ENCODE measurements at regions not wholly inside any gene's neighbourhood (a gene's known extent, or its start where the extent isn't known, plus 50 kb on each side); places are given as distances from the start of the nearest gene placed in this dataset.

- intact Hi-C loops (cut with DNase I) = no loop called here
- DNase-seq = no peak
- no peak overlapping the region for H3K4me3 ChIP-seq
- 47 to 57% methylated on average over 6 of the region's 6 CpGs for WGBS, 2 donors
- TF ChIP-seq CTCF (IDR thresholded peaks at IDR 0.05) = no peak
- peaks cover 0 to 30% (median 0%) of the 10 kb centered on the region in 4 donors for H3K27me3 ChIP-seq
- peaks cover 0 to 6% (median 0%) of the 10 kb centered on the region in 3 donors for H3K9me3 ChIP-seq
- no peaks in the 10 kb centered on the region for H3K4me1 ChIP-seq
- H3K36me3 ChIP-seq = no peaks in the 10 kb centered on the region
- H3K27ac ChIP-seq = no peak overlapping the region
These were observed 54.5 kb upstream of the GPR45 start for GRCh38 chr2:105186967-105187498.

- TF ChIP-seq CTCF (IDR thresholded peaks at IDR 0.05) (no peak), POLR2A (IDR thresholded peaks at IDR 0.05) (no peak)
- H3K36me3 ChIP-seq = no peaks in the 10 kb centered on the region
- WGBS, 2 donors = 58 to 62% methylated on average over 7 of the region's 7 CpGs
- no peak overlapping the region for H3K27ac ChIP-seq
- intact Hi-C loops (cut with DNase I) = no loop called here
- H3K4me3 ChIP-seq = no peak overlapping the region
- no peaks in the 10 kb centered on the region for H3K4me1 ChIP-seq
- no peak for DNase-seq
- peaks cover 0 to 27% (median 0%) of the 10 kb centered on the region in 4 donors for H3K27me3 ChIP-seq
- H3K9me3 ChIP-seq = peaks cover 0 to 6% (median 0%) of the 10 kb centered on the region in 3 donors
These were observed 54.0 kb upstream of the GPR45 start for GRCh38 chr2:105187531-105187930.

- H3K4me1 ChIP-seq = no peaks in the 10 kb centered on the region
- peaks cover 0 to 27% (median 0%) of the 10 kb centered on the region in 4 donors for H3K27me3 ChIP-seq
- no peak overlapping the region for H3K27ac ChIP-seq
- 70 to 82% methylated on average over 4 of the region's 4 CpGs for WGBS, 2 donors
- TF ChIP-seq POLR2A (IDR thresholded peaks at IDR 0.05) (no peak), CTCF (IDR thresholded peaks at IDR 0.05) (no peak)
- intact Hi-C loops (cut with DNase I) = no loop called here
- DNase-seq = no peak
- H3K9me3 ChIP-seq = peaks cover 0 to 6% (median 0%) of the 10 kb centered on the region in 3 donors
- H3K4me3 ChIP-seq = no peak overlapping the region
- no peaks in the 10 kb centered on the region for H3K36me3 ChIP-seq
These were observed 53.2 kb upstream of the GPR45 start for GRCh38 chr2:105188343-105188742.
